Trophoblast cell (in vitro differentiated cells and primary cell): ENCODE measurements at regions not wholly inside any gene's neighbourhood (a gene's known extent, or its start where the extent isn't known, plus 50 kb on each side); places are given as distances from the start of the nearest gene placed in this dataset.
A peak's percentile ranks its signal among the peaks of the same experiment; 100 is the strongest.

Experiments
- DNase-seq, 2 donors: peaks; one replicate each; pipeline ENCODE4 v3.0.0-alpha.2; 2016
- H2AFZ ChIP-seq: 2 replicates; pipeline ENCODE4 v1.6.1; 2013; ENCODE audit warnings: low read length, moderate library complexity, mild to moderate bottlenecking; ENCODE audit not compliant: insufficient read depth, poor library complexity
- H2AK5ac ChIP-seq: 2 replicates; pipeline ENCODE4 v1.6.1; 2013; ENCODE audit warnings: mild to moderate bottlenecking, low read length
- H2BK120ac ChIP-seq: 2 replicates; pipeline ENCODE4 v1.6.1; 2013; ENCODE audit warnings: low read length, mild to moderate bottlenecking, moderate library complexity; ENCODE audit not compliant: insufficient read depth, poor library complexity
- H2BK12ac ChIP-seq: 2 replicates; pipeline ENCODE4 v1.6.1; 2013; ENCODE audit warnings: mild to moderate bottlenecking, low read length, moderate library complexity
- H2BK5ac ChIP-seq: 2 replicates; pipeline ENCODE4 v1.6.1; 2013; ENCODE audit warnings: low read length, low read depth, moderate library complexity, mild to moderate bottlenecking; ENCODE audit not compliant: poor library complexity
- H3K14ac ChIP-seq: 2 replicates; pipeline ENCODE4 v1.6.1; 2013; ENCODE audit warnings: mild to moderate bottlenecking, low read length
- H3K18ac ChIP-seq: 2 replicates; pipeline ENCODE4 v1.6.1; 2013; ENCODE audit warnings: mild to moderate bottlenecking, low read length
- H3K23ac ChIP-seq: 2 replicates; pipeline ENCODE4 v1.6.1; 2013; ENCODE audit warnings: low read length
- H3K27ac ChIP-seq: 2 replicates; pipeline ENCODE4 v1.5.1; 2013; ENCODE audit warnings: low read depth, mild to moderate bottlenecking, inconsistent platforms, low read length, moderate library complexity
- H3K27me3 ChIP-seq: 2 replicates; pipeline ENCODE4 v1.6.1; 2013; ENCODE audit warnings: inconsistent platforms, mild to moderate bottlenecking, low read length, moderate library complexity; ENCODE audit not compliant: insufficient read depth
- H3K36me3 ChIP-seq, 2 experiments: 1 replicate in 1 of 2; 2 replicates in 1 of 2; pipeline ENCODE4 v1.6.1; 2013; ENCODE audit warnings: low read length in 2 of 2, mild to moderate bottlenecking in 2 of 2, moderate library complexity in 1 of 2; ENCODE audit not compliant: insufficient read depth in 2 of 2, control insufficient read depth in 1 of 2
- H3K4ac ChIP-seq: 2 replicates; pipeline ENCODE4 v1.6.1; 2013; ENCODE audit warnings: low read depth, mild to moderate bottlenecking, low read length, moderate library complexity
- H3K4me1 ChIP-seq, 2 experiments: 1 replicate in 1 of 2; 2 replicates in 1 of 2; pipeline ENCODE4 v1.6.1; 2013; ENCODE audit warnings: low read length in 2 of 2, mild to moderate bottlenecking in 2 of 2, moderate library complexity in 1 of 2; ENCODE audit not compliant: insufficient read depth in 2 of 2, control insufficient read depth in 1 of 2
- H3K4me2 ChIP-seq: 2 replicates; pipeline ENCODE4 v1.6.1; 2013; ENCODE audit warnings: inconsistent platforms, mild to moderate bottlenecking, low read length, moderate library complexity
- H3K4me3 ChIP-seq: 2 replicates; pipeline ENCODE4 v1.5.1; 2013; ENCODE audit warnings: mild to moderate bottlenecking, low read depth, low read length, inconsistent platforms
- H3K79me1 ChIP-seq: one replicate; pipeline ENCODE4 v1.6.1; 2013; ENCODE audit warnings: low read length
- H3K79me2 ChIP-seq: 2 replicates; pipeline ENCODE4 v1.6.1; 2013; ENCODE audit warnings: low read length, mild to moderate bottlenecking; ENCODE audit not compliant: control insufficient read depth, insufficient read depth, poor library complexity
- H3K9ac ChIP-seq: 2 replicates; pipeline ENCODE4 v1.6.1; 2013; ENCODE audit warnings: mild to moderate bottlenecking, low read length
- H3K9me3 ChIP-seq: 2 replicates; pipeline ENCODE4 v1.6.1; 2013; ENCODE audit warnings: low read depth, mild to moderate bottlenecking, control low read depth, inconsistent platforms, low read length; ENCODE audit not compliant: insufficient read depth
- H4K12ac ChIP-seq: 2 replicates; pipeline ENCODE4 v1.6.1; 2013; ENCODE audit warnings: low read depth, mild to moderate bottlenecking, low read length, moderate library complexity
- H4K8ac ChIP-seq: 2 replicates; pipeline ENCODE4 v1.6.1; 2013; ENCODE audit warnings: low read depth, mild to moderate bottlenecking, low read length, moderate library complexity
- H4K91ac ChIP-seq: one replicate; pipeline ENCODE4 v1.6.1; 2013; ENCODE audit warnings: low read depth, mild to moderate bottlenecking, low read length, moderate library complexity
- WGBS: extraction: QIAGEN DNeasy Blood & Tissue Kit; methylation state at CpG from one replicate; pipeline ENCODE4 v1.1.7; 2013; ENCODE audit warnings: missing lambda C conversion rate; ENCODE audit not compliant: insufficient read length, insufficient coverage; ENCODE audit errors: extremely low coverage; 5-methylcytosine and 5-hydroxymethylcytosine counted together

DNA sequence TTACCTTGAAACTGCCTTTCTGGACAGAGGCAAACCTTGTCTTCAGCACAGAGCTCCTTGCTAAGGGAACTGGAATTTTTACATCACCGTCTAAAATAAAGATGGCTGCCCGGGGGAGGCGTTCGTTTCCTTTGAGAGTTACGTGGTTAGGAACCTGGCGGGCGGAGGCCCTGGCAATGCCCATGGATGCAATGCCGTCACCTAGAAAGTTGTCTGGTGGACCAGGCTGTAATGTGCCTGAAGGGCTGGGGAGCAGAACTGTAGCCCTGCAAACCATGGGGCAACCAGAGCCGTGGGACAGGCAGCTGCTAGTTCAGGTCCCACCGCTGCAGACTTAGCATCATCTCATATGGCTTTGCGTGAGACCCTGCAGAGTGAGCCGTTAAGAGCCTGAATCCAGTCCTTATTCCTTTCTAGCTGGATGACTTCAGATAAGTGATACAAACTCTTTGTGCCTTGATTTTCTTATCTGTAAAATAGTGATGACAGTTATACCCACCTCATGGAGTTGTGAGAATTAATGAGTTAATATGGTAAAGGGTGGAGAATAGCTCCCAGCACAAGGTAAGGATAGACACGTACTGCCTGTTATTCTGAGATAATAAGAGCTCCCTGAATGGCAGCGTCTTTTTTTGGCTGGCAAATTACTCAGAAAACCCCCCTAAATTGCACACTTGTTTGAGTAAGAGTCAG is 219.7 kb downstream of the EMX2 start:
- no peaks in the 10 kb centered on the region for H3K9me3 ChIP-seq
- no peak overlapping the region for H2BK5ac ChIP-seq
- H3K27me3 ChIP-seq = no peaks in the 10 kb centered on the region
- H4K91ac ChIP-seq = no peak overlapping the region
- no peak overlapping the region for H3K9ac ChIP-seq
- H3K4ac ChIP-seq = no peak overlapping the region
- H2BK12ac ChIP-seq = no peak overlapping the region
- H3K14ac ChIP-seq = no peak overlapping the region
- no peak overlapping the region for H2BK120ac ChIP-seq
- no peak overlapping the region for H3K4me3 ChIP-seq
- no peak overlapping the region for H3K18ac ChIP-seq
- DNase-seq = no peak
- H3K4me1 ChIP-seq = no peaks in the 10 kb centered on the region
- no peak overlapping the region for H3K23ac ChIP-seq
- no peak overlapping the region for H2AFZ ChIP-seq
- no peak overlapping the region for H3K27ac ChIP-seq
- no CpG with 5 or more reads among the region's 14 CpGs for WGBS
- no peaks in the 10 kb centered on the region for H3K36me3 ChIP-seq
- no peaks in the 10 kb centered on the region for H3K79me2 ChIP-seq
- no peak overlapping the region for H4K12ac ChIP-seq
- H4K8ac ChIP-seq = no peak overlapping the region
- no peak overlapping the region for H3K4me2 ChIP-seq
- no peak overlapping the region for H2AK5ac ChIP-seq
- H3K79me1 ChIP-seq = no peaks in the 10 kb centered on the region

DNA sequence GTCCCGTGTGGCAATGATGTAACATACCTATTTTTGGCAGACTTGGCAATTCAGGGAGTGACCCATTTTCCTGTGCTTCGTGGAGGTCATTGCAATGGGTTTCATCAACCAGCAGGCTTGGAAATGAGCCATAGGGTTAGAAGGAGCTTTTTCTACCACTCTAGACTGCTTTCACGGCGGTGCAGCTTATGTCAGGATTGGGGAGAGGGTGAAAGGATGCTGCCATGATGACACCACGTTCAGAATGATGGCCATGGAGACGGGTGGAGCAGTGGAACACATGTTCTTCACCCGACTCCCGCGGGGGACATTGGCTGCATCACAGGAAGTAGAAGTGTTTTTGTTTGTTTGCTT is 220.2 kb downstream of the EMX2 start:
- no peak overlapping the region for H2BK12ac ChIP-seq
- H3K79me1 ChIP-seq = no peaks in the 10 kb centered on the region
- H3K4me2 ChIP-seq = no peak overlapping the region
- no peak overlapping the region for H4K8ac ChIP-seq
- no peak overlapping the region for H2BK5ac ChIP-seq
- no peak overlapping the region for H3K9ac ChIP-seq
- no CpG with 5 or more reads among the region's 9 CpGs for WGBS
- H3K23ac ChIP-seq = no peak overlapping the region
- no peak overlapping the region for H4K91ac ChIP-seq
- no peaks in the 10 kb centered on the region for H3K9me3 ChIP-seq
- H3K4me1 ChIP-seq = no peaks in the 10 kb centered on the region
- H2BK120ac ChIP-seq = no peak overlapping the region
- no peaks in the 10 kb centered on the region for H3K36me3 ChIP-seq
- no peak overlapping the region for H2AFZ ChIP-seq
- no peaks in the 10 kb centered on the region for H3K79me2 ChIP-seq
- H3K27me3 ChIP-seq = no peaks in the 10 kb centered on the region
- no peak overlapping the region for H3K4ac ChIP-seq
- H2AK5ac ChIP-seq = no peak overlapping the region
- no peak overlapping the region for H3K27ac ChIP-seq
- no peak overlapping the region for H3K14ac ChIP-seq
- H3K18ac ChIP-seq = no peak overlapping the region
- no peak overlapping the region for H3K4me3 ChIP-seq
- H4K12ac ChIP-seq = no peak overlapping the region
- DNase-seq = peak in 1 of 2 donors; percentile 4

DNA sequence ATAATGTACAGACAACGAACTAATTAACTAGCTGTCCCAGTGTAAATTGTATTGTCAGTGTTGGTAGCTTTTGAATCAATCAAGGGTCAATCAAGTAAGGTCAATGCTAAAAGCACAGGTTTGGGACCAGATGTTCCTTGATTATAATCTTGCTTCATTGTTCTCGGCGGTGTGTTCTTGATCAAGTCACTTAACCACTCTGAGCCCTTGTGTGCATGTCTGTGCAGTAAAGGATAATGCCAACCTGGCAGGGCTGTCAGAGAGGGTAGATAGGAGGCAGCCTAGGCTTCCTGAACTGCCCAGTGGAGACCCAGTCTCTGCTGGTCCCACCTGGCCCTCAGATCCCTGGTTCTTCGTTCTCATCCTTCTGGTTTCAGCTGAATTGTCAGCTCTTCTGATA is 221.0 kb downstream of the EMX2 start:
- Histone ChIP-seq H4K12ac (no peak overlapping the region), H3K18ac (no peak overlapping the region), H2AFZ (no peak overlapping the region), H3K27ac (no peak overlapping the region), H3K79me1 (no peaks in the 10 kb centered on the region), H2AK5ac (no peak overlapping the region), H3K4me3 (no peak overlapping the region), H3K9ac (no peak overlapping the region), H3K23ac (no peak overlapping the region), H4K8ac (no peak overlapping the region), H3K79me2 (no peaks in the 10 kb centered on the region), H2BK5ac (no peak overlapping the region), H3K4me2 (no peak overlapping the region), H3K4me1 (no peaks in the 10 kb centered on the region), H3K36me3 (no peaks in the 10 kb centered on the region), H2BK12ac (no peak overlapping the region), H3K9me3 (no peaks in the 10 kb centered on the region), H4K91ac (no peak overlapping the region), H3K14ac (no peak overlapping the region), H3K4ac (no peak overlapping the region), H2BK120ac (no peak overlapping the region), H3K27me3 (no peaks in the 10 kb centered on the region)
- no peak for DNase-seq
- no CpG with 5 or more reads among the region's 4 CpGs for WGBS

DNA sequence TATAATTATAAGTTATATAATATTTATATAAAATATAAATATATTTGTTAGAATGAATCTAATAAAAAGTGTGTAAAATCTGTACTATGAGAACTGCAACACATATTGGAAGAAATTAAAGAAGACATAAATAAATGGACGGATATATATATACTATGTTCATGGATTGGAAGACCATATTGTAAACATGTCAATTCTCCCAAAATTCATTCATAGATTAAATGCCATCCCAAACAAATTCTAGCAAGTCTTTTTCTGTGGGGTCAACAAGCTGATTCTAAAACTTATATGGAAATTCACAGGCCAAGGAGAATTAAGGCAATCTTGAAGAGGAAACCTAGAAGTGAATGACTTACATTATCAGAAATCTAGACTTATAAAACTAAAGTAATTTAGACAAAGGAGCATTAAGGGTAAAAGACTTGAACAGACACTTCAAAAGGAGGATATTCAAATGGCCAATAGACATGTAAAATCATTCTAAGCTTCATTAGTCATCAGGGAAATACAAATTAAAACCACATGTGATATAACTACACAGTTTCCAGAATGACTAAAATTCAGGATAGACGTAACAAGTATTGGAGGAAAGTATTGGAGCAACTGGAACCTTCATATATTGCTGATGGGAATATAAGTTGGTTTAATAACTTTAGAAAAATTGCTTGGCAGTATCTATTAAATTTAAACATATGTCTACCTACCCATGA is 225.9 kb downstream of the EMX2 start:
- Histone ChIP-seq H3K27me3 (no peaks in the 10 kb centered on the region), H3K4ac (no peak overlapping the region), H4K12ac (no peak overlapping the region), H3K14ac (no peak overlapping the region), H2BK12ac (no peak overlapping the region), H3K36me3 (no peaks in the 10 kb centered on the region), H4K91ac (no peak overlapping the region), H3K9me3 (no peaks in the 10 kb centered on the region), H2BK5ac (no peak overlapping the region), H3K18ac (no peak overlapping the region), H3K9ac (no peak overlapping the region), H4K8ac (no peak overlapping the region), H3K79me2 (no peaks in the 10 kb centered on the region), H3K27ac (no peak overlapping the region), H2AFZ (no peak overlapping the region), H3K4me1 (no peaks in the 10 kb centered on the region), H3K23ac (no peak overlapping the region), H2AK5ac (no peak overlapping the region), H3K79me1 (no peaks in the 10 kb centered on the region), H3K4me3 (no peak overlapping the region), H2BK120ac (no peak overlapping the region), H3K4me2 (no peak overlapping the region)
- no CpG with 5 or more reads among the region's 2 CpGs for WGBS
- no peak for DNase-seq
